ENCODE measurements at regions not wholly inside any gene's neighbourhood (a gene's known extent, or its start where the extent isn't known, plus 50 kb on each side); places are given as distances from the start of the nearest gene placed in this dataset.

GRCh38 chr12:73951956-73952703 is 585.5 kb upstream of the ATXN7L3B start:
- H3K4me1 ChIP-seq (ENCODE audit: insufficient read depth, low read length), result no peaks in the 10 kb centered on the region
- no peaks in the 10 kb centered on the region for H3K27me3 Mint-ChIP-seq
- H3K27ac ChIP-seq (ENCODE audit: low read depth in 1 of 2, low read length in 2 of 2), result no peak overlapping the region
- intact Hi-C loops (cut with DNase I, micrococcal nuclease), result no loop called here
- H3K4me3 ChIP-seq (ENCODE audit: low read length), result no peak overlapping the region
- ATAC-seq (ENCODE audit: poor library complexity), result no peak
- no peak overlapping the region for H3K27ac Mint-ChIP-seq
- TF ChIP-seq CTCF (IDR thresholded peaks at IDR 0.05), result no peak
- H3K36me3 ChIP-seq (ENCODE audit: insufficient read depth, low read length), result no peaks in the 10 kb centered on the region
- no peaks in the 10 kb centered on the region for H3K4me1 Mint-ChIP-seq (ENCODE audit: low read depth)
- H3K36me3 Mint-ChIP-seq (ENCODE audit: low read depth), result no peaks in the 10 kb centered on the region
- H3K9me3 Mint-ChIP-seq, result peaks cover 2% of the 10 kb centered on the region
- DNase-seq, result no peak
- ChIA-PET POLR2A (no interaction called here), CTCF (no interaction called here)
- H3K27me3 ChIP-seq (ENCODE audit: control insufficient read depth in 1 of 2, insufficient read depth in 2 of 2, low read length in 2 of 2), result no peaks in the 10 kb centered on the region
- H3K4me3 Mint-ChIP-seq, result no peak overlapping the region
- H3K9me3 ChIP-seq (ENCODE audit: control insufficient read depth in 1 of 2, insufficient read depth in 1 of 2, low read length in 2 of 2), result no peaks in the 10 kb centered on the region

GRCh38 chr12:73964641-73965040 is 573.0 kb upstream of the ATXN7L3B start:
- Histone ChIP-seq H3K4me3 (ENCODE audit: low read length) (no peak overlapping the region), H3K9me3 (ENCODE audit: control insufficient read depth in 1 of 2, insufficient read depth in 1 of 2, low read length in 2 of 2) (peaks cover 0 to 4% of the 10 kb centered on the region in 2 experiments), H3K4me1 (ENCODE audit: insufficient read depth, low read length) (no peaks in the 10 kb centered on the region), H3K27ac (ENCODE audit: low read depth in 1 of 2, low read length in 2 of 2) (no peak overlapping the region), H3K27me3 (ENCODE audit: control insufficient read depth in 1 of 2, insufficient read depth in 2 of 2, low read length in 2 of 2) (no peaks in the 10 kb centered on the region), H3K36me3 (ENCODE audit: insufficient read depth, low read length) (no peaks in the 10 kb centered on the region)
- no peak for DNase-seq
- Mint-ChIP-seq H3K4me1 (ENCODE audit: low read depth) (no peaks in the 10 kb centered on the region), H3K4me3 (no peak overlapping the region), H3K36me3 (ENCODE audit: low read depth) (no peaks in the 10 kb centered on the region), H3K27ac (no peak overlapping the region), H3K27me3 (no peaks in the 10 kb centered on the region), H3K9me3 (peaks cover 6% of the 10 kb centered on the region)
- TF ChIP-seq CTCF (IDR thresholded peaks at IDR 0.05), result no peak
- CTCF ChIA-PET, result no interaction called here
- POLR2A ChIA-PET, result no interaction called here
- ATAC-seq (ENCODE audit: poor library complexity), result no peak
- intact Hi-C loops (cut with DNase I, micrococcal nuclease), result no loop called here

GRCh38 chr12:73973486-73973885 is 564.1 kb upstream of the ATXN7L3B start:
- Mint-ChIP-seq H3K4me3 (no peak overlapping the region), H3K27ac (no peak overlapping the region), H3K4me1 (ENCODE audit: low read depth) (no peaks in the 10 kb centered on the region), H3K36me3 (ENCODE audit: low read depth) (no peaks in the 10 kb centered on the region), H3K27me3 (no peaks in the 10 kb centered on the region), H3K9me3 (peaks cover 5% of the 10 kb centered on the region)
- no peak overlapping the region for H3K4me3 ChIP-seq (ENCODE audit: low read length)
- H3K9me3 ChIP-seq (ENCODE audit: control insufficient read depth in 1 of 2, insufficient read depth in 1 of 2, low read length in 2 of 2), result no peaks in the 10 kb centered on the region
- ChIA-PET POLR2A (no interaction called here), CTCF (no interaction called here)
- H3K4me1 ChIP-seq (ENCODE audit: insufficient read depth, low read length), result no peaks in the 10 kb centered on the region
- no peak for DNase-seq
- H3K36me3 ChIP-seq (ENCODE audit: insufficient read depth, low read length), result no peaks in the 10 kb centered on the region
- no peak for ATAC-seq (ENCODE audit: poor library complexity)
- H3K27me3 ChIP-seq (ENCODE audit: control insufficient read depth in 1 of 2, insufficient read depth in 2 of 2, low read length in 2 of 2), result no peaks in the 10 kb centered on the region
- TF ChIP-seq CTCF (IDR thresholded peaks at IDR 0.05), result no peak
- intact Hi-C loops (cut with DNase I, micrococcal nuclease), result no loop called here
- H3K27ac ChIP-seq (ENCODE audit: low read depth in 1 of 2, low read length in 2 of 2), result no peak overlapping the region
